Lower lobe of right lung (tissue), 2 donors: ENCODE measurements at regions not wholly inside any gene's neighbourhood (a gene's known extent, or its start where the extent isn't known, plus 50 kb on each side); places are given as distances from the start of the nearest gene placed in this dataset.

Source experiments
- ATAC-seq, 2 donors: fragments of 200-7000 bp; cut with Tn5 transposase; one replicate each; pipeline ENCODE4 v1.9.1; 2020 to 2022; ENCODE audit warnings: mild to moderate bottlenecking in 2 of 2, moderate library complexity in 2 of 2
- DNase-seq: peaks from one replicate; pipeline ENCODE4 v3.0.0-alpha.2; 2020
- H3K27ac ChIP-seq: fragments of 200-600 bp; one replicate; pipeline ENCODE4 v1.8.0; 2022
- H3K27me3 ChIP-seq: fragments of 200-600 bp; one replicate; pipeline ENCODE4 v1.8.0; 2022; ENCODE audit warnings: low read depth
- H3K36me3 ChIP-seq: fragments of 200-600 bp; one replicate; pipeline ENCODE4 v1.8.0; 2022; ENCODE audit warnings: mild to moderate bottlenecking
- H3K4me1 ChIP-seq: fragments of 200-600 bp; one replicate; pipeline ENCODE4 v1.8.0; 2022
- H3K4me3 ChIP-seq: fragments of 200-600 bp; one replicate; pipeline ENCODE4 v1.8.0; 2022; ENCODE audit warnings: mild to moderate bottlenecking
- H3K9me3 ChIP-seq: fragments of 200-600 bp; one replicate; pipeline ENCODE4 v1.8.0; 2022
- intact Hi-C: fragments of 100-400 bp; cut with DNase I; formaldehyde crosslinking; loops from one replicate; pipeline ENCODE4 v1.11.0; 2022
- TF ChIP-seq, protein P1 (sequence below): fragments of 200-600 bp; IDR thresholded peaks from one replicate; pipeline ENCODE4 v1.8.0; 2022; ENCODE audit warnings: antibody characterized with exemption, mild to moderate bottlenecking
- donor health status: DM: no; HTN: yes; CAD: no; lungs with severe emphysema.

DNA sequence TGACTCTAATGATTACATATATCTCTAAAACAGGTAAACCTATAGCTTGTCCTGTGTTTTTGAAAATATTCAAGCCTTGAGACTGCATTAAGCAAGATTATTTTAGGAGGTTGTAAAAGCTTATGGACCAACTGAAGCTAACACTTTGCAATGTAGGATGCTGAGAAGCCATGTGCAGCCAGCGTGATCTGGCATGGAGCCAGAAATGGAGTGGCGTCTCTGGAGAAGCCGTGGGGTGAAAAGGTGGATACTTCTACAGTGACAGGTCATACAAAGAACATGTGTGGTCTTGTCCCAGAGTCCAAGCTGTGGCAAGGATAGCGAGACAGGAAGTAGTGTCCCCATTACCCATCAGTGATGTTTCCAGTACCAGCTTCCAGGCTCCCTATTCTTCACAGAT lies 100.8 kb upstream of the CD180 start:
- Histone ChIP-seq H3K4me1 (peaks cover 26% of the 10 kb centered on the region), H3K4me3 (no peak overlapping the region), H3K36me3 (no peaks in the 10 kb centered on the region), H3K9me3 (no peaks in the 10 kb centered on the region), H3K27ac (no peak overlapping the region), H3K27me3 (no peaks in the 10 kb centered on the region)
- intact Hi-C loops, result no loop called here
- DNase-seq (no peak), ATAC-seq (no peak)
- TF ChIP-seq, protein P1, sequence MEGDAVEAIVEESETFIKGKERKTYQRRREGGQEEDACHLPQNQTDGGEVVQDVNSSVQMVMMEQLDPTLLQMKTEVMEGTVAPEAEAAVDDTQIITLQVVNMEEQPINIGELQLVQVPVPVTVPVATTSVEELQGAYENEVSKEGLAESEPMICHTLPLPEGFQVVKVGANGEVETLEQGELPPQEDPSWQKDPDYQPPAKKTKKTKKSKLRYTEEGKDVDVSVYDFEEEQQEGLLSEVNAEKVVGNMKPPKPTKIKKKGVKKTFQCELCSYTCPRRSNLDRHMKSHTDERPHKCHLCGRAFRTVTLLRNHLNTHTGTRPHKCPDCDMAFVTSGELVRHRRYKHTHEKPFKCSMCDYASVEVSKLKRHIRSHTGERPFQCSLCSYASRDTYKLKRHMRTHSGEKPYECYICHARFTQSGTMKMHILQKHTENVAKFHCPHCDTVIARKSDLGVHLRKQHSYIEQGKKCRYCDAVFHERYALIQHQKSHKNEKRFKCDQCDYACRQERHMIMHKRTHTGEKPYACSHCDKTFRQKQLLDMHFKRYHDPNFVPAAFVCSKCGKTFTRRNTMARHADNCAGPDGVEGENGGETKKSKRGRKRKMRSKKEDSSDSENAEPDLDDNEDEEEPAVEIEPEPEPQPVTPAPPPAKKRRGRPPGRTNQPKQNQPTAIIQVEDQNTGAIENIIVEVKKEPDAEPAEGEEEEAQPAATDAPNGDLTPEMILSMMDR, result no peak

DNA sequence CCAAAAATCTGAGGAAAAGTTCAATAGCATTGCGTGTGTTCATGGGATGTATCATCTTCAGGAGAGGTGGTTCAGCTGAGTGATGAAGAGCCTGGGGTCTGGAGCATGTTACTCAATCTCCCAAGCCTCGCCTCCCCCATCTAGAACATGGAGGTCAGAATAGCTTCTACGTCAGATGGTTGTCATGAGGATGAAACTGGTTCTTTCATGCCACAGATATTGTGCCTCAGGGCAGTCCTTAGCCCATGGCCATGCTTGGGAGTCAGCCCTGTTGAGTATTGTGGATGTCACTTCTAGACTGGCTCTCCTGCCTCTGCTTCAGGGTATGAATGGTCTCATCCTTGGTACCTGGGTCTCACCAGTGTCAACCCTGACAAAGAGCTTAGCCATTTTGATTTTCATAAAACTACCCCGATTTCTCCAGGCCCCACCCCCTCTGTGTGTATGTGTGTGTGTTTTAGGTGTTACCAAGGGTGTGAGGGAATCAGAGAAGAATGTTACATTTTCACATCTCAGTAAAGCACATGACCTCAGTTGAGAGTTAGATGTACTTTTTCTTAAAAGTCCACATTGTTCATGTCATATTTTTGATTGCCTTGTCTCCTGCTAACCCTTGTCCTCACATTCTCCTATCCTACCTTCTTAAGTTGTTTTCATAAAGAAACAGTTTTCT lies 97.8 kb upstream of the CD180 start:
- H3K9me3 ChIP-seq, result no peaks in the 10 kb centered on the region
- H3K4me1 ChIP-seq, result peaks cover 10% of the 10 kb centered on the region
- ATAC-seq (no peak), DNase-seq (no peak)
- intact Hi-C loops, result no loop called here
- no peak overlapping the region for H3K4me3 ChIP-seq
- no peaks in the 10 kb centered on the region for H3K27me3 ChIP-seq
- TF ChIP-seq, protein P1, result no peak
- H3K27ac ChIP-seq, result no peak overlapping the region
- no peaks in the 10 kb centered on the region for H3K36me3 ChIP-seq

DNA sequence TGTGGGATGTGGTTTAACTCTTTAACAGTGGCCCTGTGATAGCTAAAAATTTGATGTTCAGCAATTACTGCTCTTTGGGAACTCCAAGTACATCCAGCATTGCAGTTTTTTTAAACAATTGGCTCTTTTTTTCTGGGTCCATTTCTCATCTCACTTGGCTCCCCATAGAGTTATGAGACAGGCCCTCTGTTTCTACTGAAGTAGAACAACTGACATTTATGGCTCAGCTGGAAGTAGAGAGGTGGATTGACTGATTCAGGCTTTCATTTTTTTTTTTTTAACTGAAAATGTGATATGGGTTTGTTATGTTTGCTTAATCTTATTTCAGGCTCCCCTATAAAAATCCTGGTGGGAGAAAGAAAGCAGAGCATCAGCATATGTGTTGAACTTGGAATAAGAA lies 96.6 kb upstream of the CD180 start:
- Histone ChIP-seq H3K27ac (no peak overlapping the region), H3K4me1 (peaks cover 22% of the 10 kb centered on the region), H3K27me3 (no peaks in the 10 kb centered on the region), H3K9me3 (no peaks in the 10 kb centered on the region), H3K4me3 (no peak overlapping the region), H3K36me3 (no peaks in the 10 kb centered on the region)
- ATAC-seq, result no peak
- TF ChIP-seq, protein P1, result no peak
- intact Hi-C loops, result no loop called here
- no peak for DNase-seq

DNA sequence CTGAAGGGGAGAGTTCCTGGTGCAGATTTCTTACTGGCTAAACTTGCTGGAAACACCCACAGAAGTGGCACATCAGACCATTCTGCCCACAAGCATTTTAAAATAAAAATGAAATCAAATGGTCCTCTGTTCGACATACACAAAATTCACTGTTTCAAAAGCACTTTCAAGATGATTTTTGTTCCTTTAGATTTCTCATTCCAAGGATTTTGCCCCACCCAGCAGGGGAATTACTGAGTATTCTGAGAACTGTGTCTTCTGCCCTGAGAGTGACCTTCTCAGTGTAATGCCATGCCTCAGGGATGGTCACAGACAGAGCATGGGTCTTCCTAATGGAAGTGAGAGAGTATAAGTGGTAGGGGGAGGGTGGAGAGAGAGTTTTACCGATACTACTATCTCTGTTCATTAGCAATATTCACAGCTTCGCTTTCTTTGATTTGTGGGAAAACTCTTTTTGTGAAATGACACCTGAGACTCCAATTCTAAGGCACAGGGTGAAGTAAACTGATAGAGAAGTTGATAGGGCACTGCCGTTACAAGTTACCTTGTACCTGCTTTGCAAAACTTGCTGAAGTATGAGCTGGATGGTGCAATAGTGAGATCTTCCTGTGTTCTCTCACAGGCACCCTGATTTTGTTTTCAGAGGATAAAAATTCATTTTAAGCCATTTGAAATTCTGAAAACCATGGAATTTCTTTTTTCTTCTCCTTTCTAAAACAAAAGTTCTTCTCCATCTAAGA lies 95.8 kb upstream of the CD180 start:
- H3K27ac ChIP-seq, result peak overlapping the region; percentile 24
- DNase-seq (no peak), ATAC-seq (no peak)
- intact Hi-C loops, result no loop called here
- no peak overlapping the region for H3K4me3 ChIP-seq
- H3K27me3 ChIP-seq, result no peaks in the 10 kb centered on the region
- H3K9me3 ChIP-seq, result no peaks in the 10 kb centered on the region
- peaks cover 30% of the 10 kb centered on the region for H3K4me1 ChIP-seq
- H3K36me3 ChIP-seq, result no peaks in the 10 kb centered on the region
- TF ChIP-seq, protein P1, result no peak

DNA sequence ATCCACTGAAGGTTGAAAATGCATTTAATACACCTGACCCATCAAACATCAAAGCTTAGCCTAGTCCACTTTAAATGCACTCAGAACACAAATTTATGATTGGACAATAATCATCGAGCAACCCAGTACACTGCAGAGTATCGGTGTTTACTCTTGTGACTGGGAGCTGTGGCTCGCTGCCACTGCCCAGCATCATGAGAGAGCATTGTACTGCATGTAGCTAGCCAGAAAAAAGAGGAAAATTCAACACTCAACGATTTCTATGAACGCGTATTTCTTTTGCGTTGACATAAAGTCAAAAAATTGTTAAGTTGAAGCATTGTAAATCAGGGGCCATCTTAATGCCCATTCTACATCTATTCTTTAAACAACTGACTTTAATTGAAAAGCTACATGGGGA lies 95.1 kb upstream of the CD180 start:
- DNase-seq, result no peak
- Histone ChIP-seq H3K9me3 (no peaks in the 10 kb centered on the region), H3K4me3 (no peak overlapping the region), H3K36me3 (no peaks in the 10 kb centered on the region), H3K4me1 (peaks cover 31% of the 10 kb centered on the region), H3K27me3 (no peaks in the 10 kb centered on the region), H3K27ac (no peak overlapping the region)
- no peak for ATAC-seq
- intact Hi-C loops, result no loop called here
- TF ChIP-seq, protein P1, result no peak
